OCI-LY1 (cell line): ENCODE measurements at regions not wholly inside any gene's neighbourhood (a gene's known extent, or its start where the extent isn't known, plus 50 kb on each side); places are given as distances from the start of the nearest gene placed in this dataset.

ENCODE experiments used
- EZH2 ChIP-seq: fragments of 200-600 bp; sonication (generic), shearing (Covaris generic); IDR thresholded peaks from 2 replicates; pipeline ENCODE4 v1.8.0; 2017; ENCODE audit warnings: borderline replicate concordance, mixed run types, mild to moderate bottlenecking, antibody characterized with exemption, low read length, moderate library complexity, mixed read lengths
- TF ChIP-seq, protein P1 (sequence below): fragments of 200-600 bp; sonication (generic), shearing (Covaris generic); IDR thresholded peaks from 2 replicates; pipeline ENCODE4 v1.5.1; 2017; ENCODE audit warnings: mild to moderate bottlenecking, antibody characterized with exemption, low read length, moderate library complexity, mixed read lengths

DNA sequence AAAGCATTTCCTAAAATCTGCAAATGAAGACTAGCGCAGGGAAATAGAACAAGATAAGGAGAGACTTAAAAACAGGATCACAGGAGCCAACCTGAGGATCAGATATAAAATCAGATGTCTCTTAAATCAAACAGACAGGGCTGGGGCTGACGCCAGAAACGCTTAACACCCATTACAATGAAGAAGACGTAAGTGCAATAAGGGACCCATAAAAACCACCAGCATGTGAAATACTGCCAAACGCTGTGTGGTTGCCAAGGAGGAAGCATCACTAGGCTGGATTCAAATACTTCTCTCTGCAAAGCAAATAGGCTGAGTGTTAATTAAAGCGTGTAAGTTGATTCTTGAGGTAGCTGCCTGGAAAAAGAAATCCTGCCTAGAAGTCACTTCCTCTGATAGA is 74.4 kb upstream of the ATP10B start:
- TF ChIP-seq, protein P1, sequence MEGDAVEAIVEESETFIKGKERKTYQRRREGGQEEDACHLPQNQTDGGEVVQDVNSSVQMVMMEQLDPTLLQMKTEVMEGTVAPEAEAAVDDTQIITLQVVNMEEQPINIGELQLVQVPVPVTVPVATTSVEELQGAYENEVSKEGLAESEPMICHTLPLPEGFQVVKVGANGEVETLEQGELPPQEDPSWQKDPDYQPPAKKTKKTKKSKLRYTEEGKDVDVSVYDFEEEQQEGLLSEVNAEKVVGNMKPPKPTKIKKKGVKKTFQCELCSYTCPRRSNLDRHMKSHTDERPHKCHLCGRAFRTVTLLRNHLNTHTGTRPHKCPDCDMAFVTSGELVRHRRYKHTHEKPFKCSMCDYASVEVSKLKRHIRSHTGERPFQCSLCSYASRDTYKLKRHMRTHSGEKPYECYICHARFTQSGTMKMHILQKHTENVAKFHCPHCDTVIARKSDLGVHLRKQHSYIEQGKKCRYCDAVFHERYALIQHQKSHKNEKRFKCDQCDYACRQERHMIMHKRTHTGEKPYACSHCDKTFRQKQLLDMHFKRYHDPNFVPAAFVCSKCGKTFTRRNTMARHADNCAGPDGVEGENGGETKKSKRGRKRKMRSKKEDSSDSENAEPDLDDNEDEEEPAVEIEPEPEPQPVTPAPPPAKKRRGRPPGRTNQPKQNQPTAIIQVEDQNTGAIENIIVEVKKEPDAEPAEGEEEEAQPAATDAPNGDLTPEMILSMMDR: no peak
- no peak for TF ChIP-seq EZH2
